IMR-90 (cell line): ENCODE measurements at regions not wholly inside any gene's neighbourhood (a gene's known extent, or its start where the extent isn't known, plus 50 kb on each side); places are given as distances from the start of the nearest gene placed in this dataset.
"Not testable (repeated sequence)": the region's sequence is repeated elsewhere in the genome, so short reads cannot be mapped to it uniquely, and the experiment has no call there.

Source experiments
- FOS ChIP-seq: fragments of 150-350 bp; IDR thresholded peaks from 2 replicates; pipeline ENCODE4 v1.6.1; 2016; ENCODE audit warnings: low read depth, low read length
- MAFK ChIP-seq: IDR thresholded peaks from 2 replicates; pipeline ENCODE4 v1.6.1; 2012; ENCODE audit warnings: low read depth, low read length, improper control_type of control experiment
- MAZ ChIP-seq: IDR thresholded peaks from 2 replicates; pipeline ENCODE4 v1.6.1; 2012; ENCODE audit warnings: low read depth, mild to moderate bottlenecking, low read length, improper control_type of control experiment, moderate library complexity, borderline replicate concordance
- MXI1 ChIP-seq: IDR thresholded peaks from 2 replicates; pipeline ENCODE4 v1.6.1; 2012; ENCODE audit warnings: low read depth, mild to moderate bottlenecking, low read length, moderate library complexity, borderline replicate concordance
- NFE2L2 ChIP-seq: fragments of 150-350 bp; IDR thresholded peaks from 2 replicates; pipeline ENCODE4 v1.6.1; 2016; ENCODE audit warnings: low read depth, mild to moderate bottlenecking, low read length
- POLR2A ChIP-seq: IDR thresholded peaks from 2 replicates; pipeline ENCODE4 v1.6.1; 2012; ENCODE audit warnings: mild to moderate bottlenecking, low read depth, low read length
- RAD21 ChIP-seq: IDR thresholded peaks from 2 replicates; pipeline ENCODE4 v1.6.1; 2012; ENCODE audit warnings: low read length, improper control_type of control experiment
- RCOR1 ChIP-seq: IDR thresholded peaks from 2 replicates; pipeline ENCODE4 v1.6.1; 2012; ENCODE audit warnings: mild to moderate bottlenecking, low read length, improper control_type of control experiment; ENCODE audit not compliant: insufficient replicate concordance
- RFX5 ChIP-seq: IDR thresholded peaks from 2 replicates; pipeline ENCODE4 v1.8.0; 2012; ENCODE audit warnings: low read depth, mild to moderate bottlenecking, low read length, moderate library complexity
- SMC3 ChIP-seq: fragments of 150-350 bp; IDR thresholded peaks from 2 replicates; pipeline ENCODE4 v1.6.1; 2016; ENCODE audit warnings: low read depth, mild to moderate bottlenecking, antibody characterized with exemption, low read length, moderate library complexity
- TF ChIP-seq, protein P1 (sequence below): conservative IDR thresholded peaks from 2 replicates; pipeline ENCODE4 v1.5.1; 2012; ENCODE audit warnings: mild to moderate bottlenecking, low read depth, low read length, improper control_type of control experiment
- TF ChIP-seq, protein P2 (sequence below): fragments of 150-350 bp; IDR thresholded peaks from 2 replicates; pipeline ENCODE4 v1.6.1; 2017; ENCODE audit warnings: mild to moderate bottlenecking, antibody characterized with exemption, low read length, low read depth
- TF ChIP-seq, protein P3 (sequence below): fragments of 150-350 bp; IDR thresholded peaks from 2 replicates; pipeline ENCODE4 v1.6.1; 2016; ENCODE audit warnings: low read depth, mild to moderate bottlenecking, low read length, moderate library complexity, borderline replicate concordance

DNA sequence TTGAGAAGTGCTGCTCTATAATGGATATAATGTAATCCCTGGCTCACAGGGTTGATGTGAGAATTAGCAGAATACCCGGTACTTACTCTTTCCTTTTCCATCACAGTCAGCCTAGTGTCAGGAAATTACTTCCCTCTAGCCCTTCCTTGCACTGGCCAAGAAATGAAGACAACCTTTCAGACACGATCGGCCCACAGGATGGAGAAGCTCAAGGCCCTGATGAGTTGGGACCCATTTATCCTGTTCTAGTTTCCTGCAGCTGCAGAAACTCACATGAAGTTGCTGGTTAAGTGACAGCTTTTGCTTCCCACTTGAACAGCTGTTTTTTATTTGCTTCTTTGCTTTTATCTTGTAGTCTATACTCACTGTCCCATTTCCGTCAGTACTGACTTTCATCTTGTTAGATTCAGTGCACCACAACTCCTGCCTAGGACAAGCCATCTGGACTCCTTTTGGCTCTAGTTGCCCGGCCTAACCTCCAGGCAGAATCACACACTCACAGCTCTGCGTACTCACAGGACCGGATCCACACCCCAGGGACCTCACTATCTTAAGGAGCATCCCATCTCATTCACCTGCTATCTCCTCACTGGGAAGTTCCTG is 325.1 kb upstream of the CHRNA7 start:
- not testable (repeated sequence) for TF ChIP-seq POLR2A, RAD21, SMC3, MAZ, NFE2L2, MAFK, MXI1, FOS, RCOR1, RFX5
- TF ChIP-seq, protein P1, sequence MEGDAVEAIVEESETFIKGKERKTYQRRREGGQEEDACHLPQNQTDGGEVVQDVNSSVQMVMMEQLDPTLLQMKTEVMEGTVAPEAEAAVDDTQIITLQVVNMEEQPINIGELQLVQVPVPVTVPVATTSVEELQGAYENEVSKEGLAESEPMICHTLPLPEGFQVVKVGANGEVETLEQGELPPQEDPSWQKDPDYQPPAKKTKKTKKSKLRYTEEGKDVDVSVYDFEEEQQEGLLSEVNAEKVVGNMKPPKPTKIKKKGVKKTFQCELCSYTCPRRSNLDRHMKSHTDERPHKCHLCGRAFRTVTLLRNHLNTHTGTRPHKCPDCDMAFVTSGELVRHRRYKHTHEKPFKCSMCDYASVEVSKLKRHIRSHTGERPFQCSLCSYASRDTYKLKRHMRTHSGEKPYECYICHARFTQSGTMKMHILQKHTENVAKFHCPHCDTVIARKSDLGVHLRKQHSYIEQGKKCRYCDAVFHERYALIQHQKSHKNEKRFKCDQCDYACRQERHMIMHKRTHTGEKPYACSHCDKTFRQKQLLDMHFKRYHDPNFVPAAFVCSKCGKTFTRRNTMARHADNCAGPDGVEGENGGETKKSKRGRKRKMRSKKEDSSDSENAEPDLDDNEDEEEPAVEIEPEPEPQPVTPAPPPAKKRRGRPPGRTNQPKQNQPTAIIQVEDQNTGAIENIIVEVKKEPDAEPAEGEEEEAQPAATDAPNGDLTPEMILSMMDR = not testable (repeated sequence)
- TF ChIP-seq, protein P2, sequence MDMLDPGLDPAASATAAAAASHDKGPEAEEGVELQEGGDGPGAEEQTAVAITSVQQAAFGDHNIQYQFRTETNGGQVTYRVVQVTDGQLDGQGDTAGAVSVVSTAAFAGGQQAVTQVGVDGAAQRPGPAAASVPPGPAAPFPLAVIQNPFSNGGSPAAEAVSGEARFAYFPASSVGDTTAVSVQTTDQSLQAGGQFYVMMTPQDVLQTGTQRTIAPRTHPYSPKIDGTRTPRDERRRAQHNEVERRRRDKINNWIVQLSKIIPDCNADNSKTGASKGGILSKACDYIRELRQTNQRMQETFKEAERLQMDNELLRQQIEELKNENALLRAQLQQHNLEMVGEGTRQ = not testable (repeated sequence)
- TF ChIP-seq, protein P3, sequence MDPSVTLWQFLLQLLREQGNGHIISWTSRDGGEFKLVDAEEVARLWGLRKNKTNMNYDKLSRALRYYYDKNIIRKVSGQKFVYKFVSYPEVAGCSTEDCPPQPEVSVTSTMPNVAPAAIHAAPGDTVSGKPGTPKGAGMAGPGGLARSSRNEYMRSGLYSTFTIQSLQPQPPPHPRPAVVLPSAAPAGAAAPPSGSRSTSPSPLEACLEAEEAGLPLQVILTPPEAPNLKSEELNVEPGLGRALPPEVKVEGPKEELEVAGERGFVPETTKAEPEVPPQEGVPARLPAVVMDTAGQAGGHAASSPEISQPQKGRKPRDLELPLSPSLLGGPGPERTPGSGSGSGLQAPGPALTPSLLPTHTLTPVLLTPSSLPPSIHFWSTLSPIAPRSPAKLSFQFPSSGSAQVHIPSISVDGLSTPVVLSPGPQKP = not testable (repeated sequence)
